ENCODE measurements at regions not wholly inside any gene's neighbourhood (a gene's known extent, or its start where the extent isn't known, plus 50 kb on each side); places are given as distances from the start of the nearest gene placed in this dataset.

DNA sequence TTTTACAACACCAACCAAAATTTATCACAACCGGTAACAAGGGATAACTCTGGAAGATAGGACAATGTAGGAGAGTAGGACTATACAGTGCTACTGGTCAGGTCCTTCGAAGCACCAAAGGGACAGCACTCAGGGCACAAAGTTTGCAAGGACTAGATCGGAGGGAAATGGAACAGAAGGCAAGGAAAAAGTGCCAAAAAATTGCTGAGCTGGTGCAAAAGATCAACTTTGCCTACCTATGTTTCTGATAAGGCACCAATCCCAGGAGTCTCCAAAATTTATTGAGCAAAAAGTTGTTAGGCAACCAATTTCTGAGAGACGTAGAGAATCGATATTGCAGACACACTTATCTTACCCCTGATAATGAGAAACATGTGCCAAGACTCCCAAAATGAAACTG lies 160.0 kb upstream of the PLEKHA5 start:
- Histone ChIP-seq H2AFZ (ENCODE audit: low read depth, low read length) (no peak overlapping the region), H3K36me3 (ENCODE audit: control insufficient read depth, insufficient read depth, low read length) (no peaks in the 10 kb centered on the region), H3K9ac (ENCODE audit: insufficient read depth in 1 of 2, low read depth in 2 of 2, low read length in 2 of 2) (no peak overlapping the region), H3K27me3 (ENCODE audit: control insufficient read depth in 2 of 2, insufficient read depth in 2 of 2, low read length in 2 of 2) (no peaks in the 10 kb centered on the region), H3K79me2 (ENCODE audit: control insufficient read depth, insufficient read depth, low read length) (no peaks in the 10 kb centered on the region), H3K4me2 (ENCODE audit: insufficient read depth, low read length) (no peak overlapping the region), H3K4me1 (replicated peaks in 1 of 2; ENCODE audit: control insufficient read depth in 2 of 2, insufficient read depth in 2 of 2, low read length in 2 of 2) (no peaks in the 10 kb centered on the region), H3K9me1 (ENCODE audit: control insufficient read depth, insufficient read depth, low read length) (no peaks in the 10 kb centered on the region), H3K4me3 (no peak overlapping the region), H3K9me3 (replicated peaks; ENCODE audit: control insufficient read depth, insufficient read depth, low read depth, low read length) (no peaks in the 10 kb centered on the region), H3K27ac (ENCODE audit: extremely low read depth, low read depth, low read length) (no peak overlapping the region), H4K20me1 (replicated peaks; ENCODE audit: control insufficient read depth, insufficient read depth, low read length) (no peaks in the 10 kb centered on the region)
- FAIRE-seq (no peak), DNase-seq (ENCODE audit: extremely low read depth in 1 of 4, low spot score in 3 of 4) (no peak), ATAC-seq (no peak)
- TF ChIP-seq ZNF316 (IDR thresholded peaks at IDR 0.05) (peak; percentile 30), ZNF79 (CRISPR knock-in tag; IDR thresholded peaks at IDR 0.05; ENCODE audit: low read depth) (no peak)
- 11% methylated on average over 5 of the region's 5 CpGs for WGBS (ENCODE audit: insufficient coverage, low coverage, missing lambda C conversion rate)
- intact Hi-C loops (cut with micrococcal nuclease): no loop called here
- POLR2A ChIA-PET: no interaction called here
- in situ Hi-C loops (cut with MboI): no loop called here
- CTCF ChIA-PET (ENCODE audit: low intra/inter-chr PET ratio): no interaction called here
- BruUV-seq (replicated peaks): no TSS peak

DNA sequence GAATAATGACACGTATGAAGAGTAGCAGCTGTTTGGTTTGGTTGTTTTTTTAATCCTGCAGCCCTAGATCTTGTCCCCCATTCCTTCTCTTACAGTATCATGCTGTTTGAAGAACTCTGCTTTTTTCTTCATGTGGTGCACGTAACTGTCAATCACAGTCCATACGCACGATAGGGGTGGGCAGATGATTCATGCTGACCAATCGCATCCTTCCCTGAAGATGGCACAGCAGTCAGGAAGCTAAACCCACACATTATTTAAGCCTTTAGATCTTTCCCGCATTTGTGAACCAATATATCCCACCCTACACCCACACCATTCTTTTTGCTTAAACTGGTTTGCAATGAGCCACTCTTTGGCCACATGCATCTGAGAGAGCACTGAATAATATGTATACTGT lies 158.9 kb upstream of the PLEKHA5 start:
- no peaks in the 10 kb centered on the region for H3K36me3 ChIP-seq (ENCODE audit: control insufficient read depth, insufficient read depth, low read length)
- no peaks in the 10 kb centered on the region for H3K9me3 ChIP-seq (replicated peaks; ENCODE audit: control insufficient read depth, insufficient read depth, low read depth, low read length)
- H4K20me1 ChIP-seq (replicated peaks; ENCODE audit: control insufficient read depth, insufficient read depth, low read length): no peaks in the 10 kb centered on the region
- TF ChIP-seq, protein P1, sequence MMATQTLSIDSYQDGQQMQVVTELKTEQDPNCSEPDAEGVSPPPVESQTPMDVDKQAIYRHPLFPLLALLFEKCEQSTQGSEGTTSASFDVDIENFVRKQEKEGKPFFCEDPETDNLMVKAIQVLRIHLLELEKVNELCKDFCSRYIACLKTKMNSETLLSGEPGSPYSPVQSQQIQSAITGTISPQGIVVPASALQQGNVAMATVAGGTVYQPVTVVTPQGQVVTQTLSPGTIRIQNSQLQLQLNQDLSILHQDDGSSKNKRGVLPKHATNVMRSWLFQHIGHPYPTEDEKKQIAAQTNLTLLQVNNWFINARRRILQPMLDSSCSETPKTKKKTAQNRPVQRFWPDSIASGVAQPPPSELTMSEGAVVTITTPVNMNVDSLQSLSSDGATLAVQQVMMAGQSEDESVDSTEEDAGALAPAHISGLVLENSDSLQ (IDR thresholded peaks at IDR 0.05): peak; percentile 72
- TF ChIP-seq, protein P2, sequence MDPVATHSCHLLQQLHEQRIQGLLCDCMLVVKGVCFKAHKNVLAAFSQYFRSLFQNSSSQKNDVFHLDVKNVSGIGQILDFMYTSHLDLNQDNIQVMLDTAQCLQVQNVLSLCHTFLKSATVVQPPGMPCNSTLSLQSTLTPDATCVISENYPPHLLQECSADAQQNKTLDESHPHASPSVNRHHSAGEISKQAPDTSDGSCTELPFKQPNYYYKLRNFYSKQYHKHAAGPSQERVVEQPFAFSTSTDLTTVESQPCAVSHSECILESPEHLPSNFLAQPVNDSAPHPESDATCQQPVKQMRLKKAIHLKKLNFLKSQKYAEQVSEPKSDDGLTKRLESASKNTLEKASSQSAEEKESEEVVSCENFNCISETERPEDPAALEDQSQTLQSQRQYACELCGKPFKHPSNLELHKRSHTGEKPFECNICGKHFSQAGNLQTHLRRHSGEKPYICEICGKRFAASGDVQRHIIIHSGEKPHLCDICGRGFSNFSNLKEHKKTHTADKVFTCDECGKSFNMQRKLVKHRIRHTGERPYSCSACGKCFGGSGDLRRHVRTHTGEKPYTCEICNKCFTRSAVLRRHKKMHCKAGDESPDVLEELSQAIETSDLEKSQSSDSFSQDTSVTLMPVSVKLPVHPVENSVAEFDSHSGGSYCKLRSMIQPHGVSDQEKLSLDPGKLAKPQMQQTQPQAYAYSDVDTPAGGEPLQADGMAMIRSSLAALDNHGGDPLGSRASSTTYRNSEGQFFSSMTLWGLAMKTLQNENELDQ (CRISPR knock-in tag; IDR thresholded peaks at IDR 0.05; ENCODE audit: borderline replicate concordance): no peak
- H3K27ac ChIP-seq (ENCODE audit: extremely low read depth, low read depth, low read length): no peak overlapping the region
- H3K27me3 ChIP-seq (ENCODE audit: control insufficient read depth in 2 of 2, insufficient read depth in 2 of 2, low read length in 2 of 2): no peaks in the 10 kb centered on the region
- no TSS peak for BruUV-seq (replicated peaks)
- 40% methylated on average over 6 of the region's 6 CpGs for WGBS (ENCODE audit: insufficient coverage, low coverage, missing lambda C conversion rate)
- CTCF ChIA-PET (ENCODE audit: low intra/inter-chr PET ratio): no interaction called here
- in situ Hi-C loops (cut with MboI): no loop called here
- no peak overlapping the region for H3K4me3 ChIP-seq
- no peaks in the 10 kb centered on the region for H3K9me1 ChIP-seq (ENCODE audit: control insufficient read depth, insufficient read depth, low read length)
- no peak overlapping the region for H2AFZ ChIP-seq (ENCODE audit: low read depth, low read length)
- intact Hi-C loops (cut with micrococcal nuclease): no loop called here
- no peak for ATAC-seq
- no peak for FAIRE-seq
- peak in 3 of 4 experiments; percentile 11 to 16 (median 14) for DNase-seq (ENCODE audit: extremely low read depth in 1 of 4, low spot score in 3 of 4)
- POLR2A ChIA-PET: no interaction called here
- no peak overlapping the region for H3K4me2 ChIP-seq (ENCODE audit: insufficient read depth, low read length)
- no peaks in the 10 kb centered on the region for H3K79me2 ChIP-seq (ENCODE audit: control insufficient read depth, insufficient read depth, low read length)
- H3K4me1 ChIP-seq (replicated peaks in 1 of 2; ENCODE audit: control insufficient read depth in 2 of 2, insufficient read depth in 2 of 2, low read length in 2 of 2): no peaks in the 10 kb centered on the region
- H3K9ac ChIP-seq (ENCODE audit: insufficient read depth in 1 of 2, low read depth in 2 of 2, low read length in 2 of 2): no peak overlapping the region

Data from K562 (cell line).